Neuronal stem cell (in vitro differentiated cells): ENCODE measurements at regions not wholly inside any gene's neighbourhood (a gene's known extent, or its start where the extent isn't known, plus 50 kb on each side); places are given as distances from the start of the nearest gene placed in this dataset.

Experiments
- DNase-seq: peaks from one replicate; pipeline ENCODE4 v3.0.0-alpha.2; 2013; ENCODE audit warnings: low spot score
- H2AFZ ChIP-seq: one replicate; pipeline ENCODE4 v1.6.1; 2013; ENCODE audit warnings: mild to moderate bottlenecking, low read length, inconsistent platforms
- H2AK5ac ChIP-seq: 2 replicates; pipeline ENCODE4 v1.6.1; 2013; ENCODE audit warnings: low read depth, mild to moderate bottlenecking, inconsistent platforms, low read length, moderate library complexity, mixed read lengths
- H2BK120ac ChIP-seq: 2 replicates; pipeline ENCODE4 v1.6.1; 2013; ENCODE audit warnings: low read depth, mild to moderate bottlenecking, inconsistent platforms, low read length, moderate library complexity, mixed read lengths
- H2BK12ac ChIP-seq: one replicate; pipeline ENCODE4 v1.6.1; 2013; ENCODE audit warnings: low read length, inconsistent platforms
- H2BK15ac ChIP-seq: 2 replicates; pipeline ENCODE4 v1.6.1; 2013; ENCODE audit warnings: mild to moderate bottlenecking, low read length, inconsistent platforms, mixed read lengths
- H2BK5ac ChIP-seq: one replicate; pipeline ENCODE4 v1.6.1; 2013; ENCODE audit warnings: inconsistent platforms, mild to moderate bottlenecking, low read length, moderate library complexity
- H3K14ac ChIP-seq: one replicate; pipeline ENCODE4 v1.6.1; 2013; ENCODE audit warnings: low read length, inconsistent platforms
- H3K18ac ChIP-seq: 2 replicates; pipeline ENCODE4 v1.6.1; 2013; ENCODE audit warnings: low read length, inconsistent platforms
- H3K23ac ChIP-seq: 2 replicates; pipeline ENCODE4 v1.6.1; 2013; ENCODE audit warnings: low read depth, mild to moderate bottlenecking, mixed read lengths, low read length, inconsistent platforms; ENCODE audit not compliant: poor library complexity
- H3K27ac ChIP-seq: replicated peaks from 3 replicates; pipeline ENCODE4 v1.5.1; 2013; ENCODE audit warnings: low read length, inconsistent platforms
- H3K27me3 ChIP-seq, 3 experiments: 2 replicates each; pipeline ENCODE4 v1.6.1; 2013; ENCODE audit warnings: low read length in 3 of 3, mild to moderate bottlenecking in 2 of 3, inconsistent platforms in 1 of 3, low read depth in 1 of 3, mixed read lengths in 1 of 3, moderate library complexity in 1 of 3; ENCODE audit not compliant: control insufficient read depth in 3 of 3, insufficient read depth in 3 of 3
- H3K36me3 ChIP-seq, 2 donors: replicated peaks in 1 of 2; 2 replicates each; pipeline ENCODE4 v1.6.1; 2013; ENCODE audit warnings: low read length in 2 of 2; ENCODE audit not compliant: control insufficient read depth in 2 of 2, insufficient read depth in 2 of 2
- H3K4ac ChIP-seq: 2 replicates; pipeline ENCODE4 v1.6.1; 2013; ENCODE audit warnings: inconsistent platforms, mild to moderate bottlenecking, low read length, moderate library complexity
- H3K4me1 ChIP-seq, 2 donors: 1 replicate in 1 of 2; 2 replicates in 1 of 2; pipeline ENCODE4 v1.6.1; 2013; ENCODE audit warnings: low read length in 2 of 2, low read depth in 1 of 2; ENCODE audit not compliant: control insufficient read depth in 2 of 2, insufficient read depth in 1 of 2
- H3K4me2 ChIP-seq: one replicate; pipeline ENCODE4 v1.6.1; 2013; ENCODE audit warnings: mild to moderate bottlenecking, low read length, inconsistent platforms; ENCODE audit not compliant: insufficient read depth, poor library complexity, severe bottlenecking
- H3K4me3 ChIP-seq, 2 donors: 2 replicates each; pipeline ENCODE4 v1.5.1; 2013; ENCODE audit warnings: low read length in 2 of 2, mild to moderate bottlenecking in 2 of 2, inconsistent platforms in 1 of 2, moderate library complexity in 1 of 2
- H3K79me1 ChIP-seq: one replicate; pipeline ENCODE4 v1.6.1; 2013; ENCODE audit warnings: low read depth, mild to moderate bottlenecking, inconsistent platforms, low read length, moderate library complexity
- H3K9ac ChIP-seq: one replicate; pipeline ENCODE4 v1.6.1; 2013; ENCODE audit warnings: mild to moderate bottlenecking, low read depth, low read length, inconsistent platforms; ENCODE audit not compliant: poor library complexity
- H3K9me3 ChIP-seq, 2 donors: replicated peaks in 1 of 2; 2 replicates each; pipeline versions ENCODE3 to v1.6.1; 2013; ENCODE audit warnings: low read length in 2 of 2, mild to moderate bottlenecking in 2 of 2, inconsistent platforms in 1 of 2, low read depth in 1 of 2, mixed read lengths in 1 of 2, moderate library complexity in 1 of 2; ENCODE audit not compliant: control insufficient read depth in 2 of 2, insufficient read depth in 1 of 2
- H4K8ac ChIP-seq: one replicate; pipeline ENCODE4 v1.6.1; 2013; ENCODE audit warnings: low read depth, mild to moderate bottlenecking, inconsistent platforms, low read length, moderate library complexity
- H4K91ac ChIP-seq: one replicate; pipeline ENCODE4 v1.6.1; 2013; ENCODE audit warnings: low read length, low read depth, mild to moderate bottlenecking, inconsistent platforms; ENCODE audit not compliant: poor library complexity
- WGBS, 2 donors: extraction: QIAGEN DNeasy Blood & Tissue Kit; methylation state at CpG; one replicate each; pipeline ENCODE4 v1.1.7; 2013; ENCODE audit warnings: missing lambda C conversion rate in 2 of 2, mixed read lengths in 1 of 2; ENCODE audit not compliant: insufficient read length in 2 of 2, insufficient replicate concordance in 1 of 2; ENCODE audit errors: extremely low coverage in 2 of 2; 5-methylcytosine and 5-hydroxymethylcytosine counted together

DNA sequence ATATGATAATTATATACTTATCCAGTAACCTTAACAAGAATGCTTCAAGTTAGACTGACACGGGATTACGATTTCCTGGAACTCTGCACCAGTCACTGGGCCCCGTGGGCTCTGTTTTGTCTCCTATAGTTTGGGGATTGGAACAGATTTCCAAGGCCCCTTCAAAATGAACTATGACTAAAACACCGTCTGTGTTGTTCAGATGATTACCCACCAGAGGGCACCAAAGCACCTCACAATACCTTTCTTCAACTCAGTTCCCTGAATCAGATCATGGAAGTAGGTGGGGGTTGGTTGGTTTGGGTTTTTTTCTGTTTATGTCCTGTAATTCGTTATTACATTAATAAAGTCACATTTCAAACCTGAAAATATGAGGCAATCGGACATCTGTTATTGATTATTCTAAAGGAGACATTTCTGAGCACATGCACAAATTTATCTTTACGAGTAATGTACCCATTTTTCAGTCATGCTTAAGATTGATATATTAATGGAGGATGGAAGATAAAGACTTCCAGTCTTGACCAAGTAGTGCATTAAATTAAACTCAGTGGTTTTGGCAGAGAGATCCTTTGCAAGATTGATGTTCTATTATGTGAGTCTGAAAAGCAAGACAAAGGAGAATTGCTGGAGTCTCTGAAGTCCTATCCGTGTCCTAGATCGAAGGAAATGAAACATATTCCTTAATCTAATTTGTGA is 112.0 kb upstream of the COL21A1 start:
- H4K91ac ChIP-seq, result no peak overlapping the region
- H3K4me2 ChIP-seq, result no peak overlapping the region
- no peaks in the 10 kb centered on the region for H3K36me3 ChIP-seq
- H4K8ac ChIP-seq, result no peak overlapping the region
- H2BK12ac ChIP-seq, result no peak overlapping the region
- no peak overlapping the region for H3K4ac ChIP-seq
- peaks cover 0 to 3% of the 10 kb centered on the region in 2 donors for H3K4me1 ChIP-seq
- no peak overlapping the region for H3K14ac ChIP-seq
- H3K9me3 ChIP-seq, result no peaks in the 10 kb centered on the region
- WGBS, 2 donors, result no CpG with 5 or more reads among the region's 9 CpGs
- H2BK15ac ChIP-seq, result no peak overlapping the region
- no peaks in the 10 kb centered on the region for H3K79me1 ChIP-seq
- H3K27ac ChIP-seq, result no peak overlapping the region
- peak; percentile 75 for DNase-seq
- H3K27me3 ChIP-seq, result no peaks in the 10 kb centered on the region
- no peak overlapping the region for H3K23ac ChIP-seq
- H3K18ac ChIP-seq, result no peak overlapping the region
- no peak overlapping the region for H2AFZ ChIP-seq
- H3K4me3 ChIP-seq, result no peak overlapping the region
- H2BK5ac ChIP-seq, result no peak overlapping the region
- H2BK120ac ChIP-seq, result no peak overlapping the region
- H3K9ac ChIP-seq, result no peak overlapping the region
- no peak overlapping the region for H2AK5ac ChIP-seq

DNA sequence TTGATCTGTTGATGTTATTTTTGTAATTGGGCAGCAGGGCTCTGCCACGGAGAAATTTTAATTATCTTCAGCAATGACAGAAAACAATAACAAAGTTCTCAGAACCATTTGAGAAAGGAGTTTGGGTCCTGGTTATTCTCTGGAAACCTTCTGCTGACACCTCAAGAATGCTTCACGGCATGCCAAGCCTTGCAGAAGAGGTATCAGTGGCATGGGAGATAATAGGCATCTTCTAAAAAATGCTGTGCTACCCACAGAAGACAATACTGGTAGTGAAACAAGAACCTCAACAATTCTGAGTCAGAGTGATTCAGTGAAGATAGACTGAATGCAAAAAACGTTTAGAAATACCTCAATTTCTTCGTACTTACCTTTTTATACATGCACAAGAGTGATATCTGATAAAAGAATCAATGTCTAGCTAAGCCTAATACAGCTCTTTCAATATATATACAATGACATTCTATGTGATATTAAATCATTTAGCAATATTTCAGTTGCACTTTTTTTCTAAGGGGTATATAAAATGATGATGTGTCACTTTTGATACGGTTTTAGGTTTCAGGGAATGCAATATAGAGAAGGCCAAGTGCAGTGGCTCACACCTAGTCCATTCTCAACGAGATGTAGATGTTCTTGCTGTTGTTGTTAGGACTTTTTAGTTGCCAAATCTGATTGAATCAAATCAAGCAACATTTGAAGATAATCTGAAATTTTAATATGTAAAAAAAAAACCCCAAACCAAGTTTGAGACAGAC is 110.4 kb upstream of the COL21A1 start:
- Histone ChIP-seq H2AFZ (no peak overlapping the region), H4K8ac (no peak overlapping the region), H3K18ac (no peak overlapping the region), H3K9me3 (no peaks in the 10 kb centered on the region), H2BK5ac (no peak overlapping the region), H4K91ac (no peak overlapping the region), H3K79me1 (no peaks in the 10 kb centered on the region), H3K27me3 (no peaks in the 10 kb centered on the region), H2BK15ac (no peak overlapping the region), H3K4me1 (peaks cover 0 to 3% of the 10 kb centered on the region in 2 donors), H3K4me2 (no peak overlapping the region), H3K27ac (no peak overlapping the region), H3K14ac (no peak overlapping the region), H3K4me3 (no peak overlapping the region), H3K4ac (no peak overlapping the region), H3K36me3 (no peaks in the 10 kb centered on the region), H2BK12ac (no peak overlapping the region), H3K9ac (no peak overlapping the region), H3K23ac (no peak overlapping the region), H2AK5ac (no peak overlapping the region), H2BK120ac (no peak overlapping the region)
- WGBS, 2 donors, result no CpG with 5 or more reads among the region's 6 CpGs
- no peak for DNase-seq

DNA sequence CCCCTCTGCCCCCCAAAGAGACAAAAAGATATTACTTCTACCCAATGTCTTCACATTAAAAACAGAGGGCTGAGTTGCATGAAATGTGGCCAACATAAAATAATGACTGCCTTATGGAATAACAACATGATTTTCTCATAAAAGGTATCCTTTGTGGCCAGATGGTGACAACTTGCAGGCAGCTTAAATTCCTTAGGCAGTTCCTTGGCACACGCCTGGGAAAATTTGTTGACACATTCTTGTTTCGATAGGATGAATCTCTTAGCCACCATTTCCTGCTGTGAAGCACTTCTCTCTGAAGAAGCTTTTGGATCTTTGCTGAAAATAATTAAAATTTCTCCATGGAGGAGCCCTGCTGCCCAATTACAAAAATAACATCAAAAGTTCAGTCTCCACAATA is 109.0 kb upstream of the COL21A1 start:
- Histone ChIP-seq H3K4ac (no peak overlapping the region), H2BK15ac (no peak overlapping the region), H3K9me3 (no peaks in the 10 kb centered on the region), H3K9ac (no peak overlapping the region), H3K18ac (no peak overlapping the region), H3K27me3 (no peaks in the 10 kb centered on the region), H3K23ac (no peak overlapping the region), H3K4me2 (no peak overlapping the region), H2BK120ac (no peak overlapping the region), H2AK5ac (no peak overlapping the region), H2BK12ac (no peak overlapping the region), H2BK5ac (no peak overlapping the region), H2AFZ (no peak overlapping the region), H4K8ac (no peak overlapping the region), H3K4me3 (no peak overlapping the region), H3K4me1 (peaks cover 0 to 3% of the 10 kb centered on the region in 2 donors), H3K36me3 (no peaks in the 10 kb centered on the region), H3K27ac (no peak overlapping the region), H3K14ac (no peak overlapping the region), H4K91ac (no peak overlapping the region), H3K79me1 (no peaks in the 10 kb centered on the region)
- no peak for DNase-seq
- WGBS, 2 donors, result no CpG with 5 or more reads among the region's 2 CpGs

DNA sequence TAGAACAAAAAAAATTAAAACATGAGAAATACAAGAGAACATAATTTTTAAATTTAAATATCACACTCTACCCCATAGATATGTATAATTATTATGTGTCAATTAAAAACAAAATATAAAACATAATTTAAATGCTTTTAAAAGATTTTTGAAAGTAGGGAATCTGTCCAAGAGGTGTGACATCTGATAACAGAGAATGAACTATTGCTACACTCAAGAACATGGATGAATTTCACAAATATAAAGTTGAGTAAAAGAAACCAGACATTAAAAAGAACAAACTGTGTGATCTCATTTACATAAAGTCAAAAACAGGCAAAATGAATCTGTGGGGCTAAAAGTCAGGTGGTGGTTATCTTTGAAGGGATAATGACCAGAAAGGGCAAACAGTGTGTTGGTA is 106.5 kb upstream of the COL21A1 start:
- Histone ChIP-seq H3K27ac (no peak overlapping the region), H4K91ac (no peak overlapping the region), H3K79me1 (no peaks in the 10 kb centered on the region), H2BK5ac (no peak overlapping the region), H3K9ac (no peak overlapping the region), H2BK120ac (no peak overlapping the region), H3K4me3 (no peak overlapping the region), H4K8ac (no peak overlapping the region), H3K27me3 (no peaks in the 10 kb centered on the region), H3K9me3 (no peaks in the 10 kb centered on the region), H3K4ac (no peak overlapping the region), H3K36me3 (no peaks in the 10 kb centered on the region), H3K14ac (no peak overlapping the region), H3K18ac (no peak overlapping the region), H2AK5ac (no peak overlapping the region), H3K23ac (no peak overlapping the region), H2BK15ac (no peak overlapping the region), H2BK12ac (no peak overlapping the region), H2AFZ (no peak overlapping the region), H3K4me2 (no peak overlapping the region), H3K4me1 (peaks cover 0 to 3% of the 10 kb centered on the region in 2 donors)
- DNase-seq, result no peak
